Upper lobe of left lung (tissue), 6 donors: ENCODE measurements at regions not wholly inside any gene's neighbourhood (a gene's known extent, or its start where the extent isn't known, plus 50 kb on each side); places are given as distances from the start of the nearest gene placed in this dataset.
A peak's percentile ranks its signal among the peaks of the same experiment; 100 is the strongest.

ENCODE experiments used
- ATAC-seq, 2 donors: fragments of 200-7000 bp; cut with Tn5 transposase; one replicate each; pipeline ENCODE4 v1.9.1; 2022; ENCODE audit warnings: mild to moderate bottlenecking in 2 of 2, moderate library complexity in 2 of 2; ENCODE audit not compliant: low FRiP score in 2 of 2
- DNase-seq, 2 donors: peaks; one replicate each; pipeline ENCODE4 v3.0.0-alpha.2; 2019 to 2020
- H3K27ac ChIP-seq, 4 donors: fragments of 200-600 bp; sonication (generic); one replicate each; pipeline ENCODE4 v1.5.1; 2016 to 2019
- H3K27me3 ChIP-seq, 4 donors: fragments of 200-600 bp; sonication (generic); one replicate each; pipeline ENCODE4 v1.5.1; 2017 to 2019
- H3K36me3 ChIP-seq, 4 donors: fragments of 200-600 bp; sonication (generic); one replicate each; pipeline ENCODE4 v1.5.1; 2016 to 2019
- H3K4me1 ChIP-seq, 4 donors: fragments of 200-600 bp; sonication (generic); one replicate each; pipeline ENCODE4 v1.5.1; 2018 to 2019
- H3K4me3 ChIP-seq, 4 donors: fragments of 200-600 bp; sonication (generic); one replicate each; pipeline ENCODE4 v1.5.1; 2017 to 2019; ENCODE audit warnings: mild to moderate bottlenecking in 2 of 4, moderate library complexity in 1 of 4
- H3K9me3 ChIP-seq, 4 donors: fragments of 200-600 bp; sonication (generic); one replicate each; pipeline ENCODE4 v1.5.1; 2018 to 2019
- CTCF ChIP-seq, 6 experiments: fragments of 450-650 bp in 4 of 6; fragments of 200-600 bp in 2 of 6; sonication (generic) in 2 of 6; IDR thresholded peaks; one replicate each; pipeline ENCODE4 v1.5.1; 2016 to 2019; ENCODE audit warnings: antibody characterized with exemption in 6 of 6
- EP300 ChIP-seq, 4 donors: sonication (generic); formaldehyde crosslinking; IDR thresholded peaks; one replicate each; pipeline ENCODE4 v1.5.1; 2017; ENCODE audit warnings: antibody characterized with exemption in 4 of 4, control low read depth in 2 of 4
- POLR2A ChIP-seq, 4 donors: fragments of 450-650 bp; IDR thresholded peaks; one replicate each; pipeline ENCODE4 v1.5.1; 2016 to 2017; ENCODE audit warnings: antibody characterized with exemption in 4 of 4, mild to moderate bottlenecking in 2 of 4
- POLR2AphosphoS5 ChIP-seq, 2 donors: sonication (generic); formaldehyde crosslinking; IDR thresholded peaks; one replicate each; pipeline ENCODE4 v1.5.1; 2017; ENCODE audit warnings: antibody characterized with exemption in 2 of 2
- WGBS, 2 donors: methylation state at CpG; one replicate each; pipeline ENCODE4 v1.1.5; 2017 to 2018; 5-methylcytosine and 5-hydroxymethylcytosine counted together
- donor health status: DM: no; HTN: no; CAD: no; lungs with moderate emphysema.
- donor health status: DM: no; HTN: yes; CAD: no; lungs with severe emphysema.

GRCh38 chr9:106059886-106060285 is 365.5 kb downstream of the TMEM38B start:
- Histone ChIP-seq H3K4me3 (no peak overlapping the region), H3K36me3 (no peaks in the 10 kb centered on the region), H3K27me3 (no peaks in the 10 kb centered on the region), H3K27ac (no peak overlapping the region), H3K4me1 (no peaks in the 10 kb centered on the region), H3K9me3 (peaks cover 0 to 3% (median 0%) of the 10 kb centered on the region in 4 donors)
- TF ChIP-seq CTCF (IDR thresholded peaks at IDR 0.05) (no peak), EP300 (IDR thresholded peaks at IDR 0.05) (no peak), POLR2A (IDR thresholded peaks at IDR 0.05) (no peak), POLR2AphosphoS5 (IDR thresholded peaks at IDR 0.05) (no peak)
- peak in 1 of 2 donors; percentile 36 for DNase-seq
- no peak for ATAC-seq
- WGBS, 2 donors, result 93 to 97% methylated on average over 8 of the region's 8 CpGs

GRCh38 chr9:106060885-106061284 is 366.5 kb downstream of the TMEM38B start:
- Histone ChIP-seq H3K4me3 (no peak overlapping the region), H3K27ac (no peak overlapping the region), H3K36me3 (no peaks in the 10 kb centered on the region), H3K27me3 (no peaks in the 10 kb centered on the region), H3K9me3 (peaks cover 0 to 3% (median 0%) of the 10 kb centered on the region in 4 donors), H3K4me1 (no peaks in the 10 kb centered on the region)
- DNase-seq, result no peak
- no peak for ATAC-seq
- TF ChIP-seq CTCF (IDR thresholded peaks at IDR 0.05) (no peak), POLR2AphosphoS5 (IDR thresholded peaks at IDR 0.05) (no peak)

DNA sequence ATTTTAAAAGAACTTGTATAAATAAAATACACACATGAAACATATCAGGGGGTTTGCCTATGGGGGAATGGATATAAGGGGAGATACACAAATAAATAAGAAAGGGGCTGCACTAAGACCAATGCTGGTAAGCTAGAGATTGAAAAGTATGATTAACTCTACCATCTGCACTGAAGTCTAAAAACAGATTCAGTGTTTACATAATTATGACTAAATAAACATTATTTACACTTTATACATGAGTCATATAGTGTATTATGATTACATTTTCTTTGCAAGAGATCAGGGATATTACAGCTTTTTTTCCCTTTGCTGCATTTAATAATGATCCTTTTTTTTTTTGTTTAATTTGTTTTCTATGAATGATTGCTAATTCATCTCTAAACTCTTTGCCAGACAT is 367.9 kb downstream of the TMEM38B start:
- ATAC-seq (no peak), DNase-seq (no peak)
- no peak for TF ChIP-seq POLR2A (IDR thresholded peaks at IDR 0.05)
- Histone ChIP-seq H3K9me3 (peaks cover 0 to 3% (median 0%) of the 10 kb centered on the region in 4 donors), H3K4me1 (no peaks in the 10 kb centered on the region), H3K4me3 (no peak overlapping the region), H3K27me3 (no peaks in the 10 kb centered on the region), H3K27ac (no peak overlapping the region), H3K36me3 (no peaks in the 10 kb centered on the region)

DNA sequence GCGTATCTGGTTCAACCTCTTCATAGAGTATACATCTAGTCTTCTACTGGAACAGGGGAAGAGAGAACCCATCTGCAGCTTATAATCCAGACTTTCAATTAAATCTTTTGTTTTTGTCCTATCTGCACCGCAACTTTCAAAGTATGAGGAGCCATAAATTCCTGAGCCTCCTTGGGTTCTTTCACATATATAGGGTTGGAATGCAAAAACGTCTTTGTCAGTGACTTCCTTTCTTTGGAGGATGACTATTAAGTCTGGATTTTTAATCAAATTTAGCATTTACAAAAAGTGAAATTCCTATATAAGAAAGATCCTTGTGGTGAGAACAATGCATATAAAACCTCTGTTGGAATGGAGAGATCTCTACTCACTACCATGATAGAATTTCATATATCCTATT is 370.8 kb downstream of the TMEM38B start:
- no peaks in the 10 kb centered on the region for H3K9me3 ChIP-seq
- no peak overlapping the region for H3K4me3 ChIP-seq
- no peaks in the 10 kb centered on the region for H3K27me3 ChIP-seq
- H3K36me3 ChIP-seq, result no peaks in the 10 kb centered on the region
- H3K4me1 ChIP-seq, result no peaks in the 10 kb centered on the region
- TF ChIP-seq POLR2A (IDR thresholded peaks at IDR 0.05) (no peak), POLR2AphosphoS5 (IDR thresholded peaks at IDR 0.05) (no peak), CTCF (IDR thresholded peaks at IDR 0.05) (no peak), EP300 (IDR thresholded peaks at IDR 0.05) (no peak)
- no peak for DNase-seq
- no peak overlapping the region for H3K27ac ChIP-seq
- 82 to 87% methylated on average over 3 of the region's 3 CpGs for WGBS, 2 donors
- no peak for ATAC-seq

GRCh38 chr9:106065579-106066214 is 371.4 kb downstream of the TMEM38B start:
- no peak for ATAC-seq
- H3K9me3 ChIP-seq, result no peaks in the 10 kb centered on the region

More at GRCh38 chr9:106065579-106066214, 371.4 kb downstream of the TMEM38B start:
- Histone ChIP-seq H3K27me3 (no peaks in the 10 kb centered on the region), H3K27ac (no peak overlapping the region), H3K4me3 (no peak overlapping the region), H3K4me1 (no peaks in the 10 kb centered on the region), H3K36me3 (no peaks in the 10 kb centered on the region)
- WGBS, 2 donors, result 75 to 84% methylated on average over 2 of the region's 2 CpGs
- TF ChIP-seq POLR2AphosphoS5 (IDR thresholded peaks at IDR 0.05), result no peak
- TF ChIP-seq EP300 (IDR thresholded peaks at IDR 0.05), result no peak
- no peak for TF ChIP-seq CTCF (IDR thresholded peaks at IDR 0.05)
- no peak for DNase-seq
